Colonic mucosa (tissue), 4 donors: ENCODE measurements at regions not wholly inside any gene's neighbourhood (a gene's known extent, or its start where the extent isn't known, plus 50 kb on each side); places are given as distances from the start of the nearest gene placed in this dataset.

ENCODE experiments used
- DNase-seq: peaks from one replicate; pipeline ENCODE4 v3.0.0-alpha.2; 2020
- H3K27ac ChIP-seq: fragments of 200-600 bp; one replicate; pipeline ENCODE4 v1.8.0; 2021
- H3K27me3 ChIP-seq: fragments of 200-600 bp; one replicate; pipeline ENCODE4 v1.8.0; 2021
- H3K36me3 ChIP-seq: fragments of 200-600 bp; one replicate; pipeline ENCODE4 v1.8.0; 2021
- H3K4me1 ChIP-seq: fragments of 200-600 bp; one replicate; pipeline ENCODE4 v1.8.0; 2021; ENCODE audit warnings: mild to moderate bottlenecking
- H3K4me3 ChIP-seq: fragments of 200-600 bp; one replicate; pipeline ENCODE4 v1.8.0; 2021
- H3K9ac ChIP-seq, 2 donors: one replicate each; pipeline ENCODE4 v1.7.0; 2013; ENCODE audit warnings: control low read depth in 2 of 2, low read depth in 2 of 2, low read length in 2 of 2
- H3K9me3 ChIP-seq: fragments of 200-600 bp; one replicate; pipeline ENCODE4 v1.8.0; 2021
- CTCF ChIP-seq: fragments of 200-600 bp; IDR thresholded peaks from one replicate; pipeline ENCODE4 v1.8.0; 2022; ENCODE audit warnings: antibody characterized with exemption, mild to moderate bottlenecking
- intact Hi-C: fragments of 100-400 bp; cut with DNase I; formaldehyde crosslinking; loops from one replicate; pipeline ENCODE4 v1.14.1; 2022
- donor health status: healthy.
- donor health status: DM: no; HTN: no; CAD: no.
- donor health status: DM: no; HTN: no; CAD: no.

GRCh38 chr11:25990406-25990805 lies 341.5 kb upstream of the ANO3 start:
- Histone ChIP-seq H3K36me3 (no peaks in the 10 kb centered on the region), H3K9me3 (no peaks in the 10 kb centered on the region)
- intact Hi-C loops: no loop called here

GRCh38 chr11:25991476-25991875 lies 340.5 kb upstream of the ANO3 start:
- intact Hi-C loops: no loop called here
- Histone ChIP-seq H3K9me3 (no peaks in the 10 kb centered on the region), H3K4me1 (no peaks in the 10 kb centered on the region), H3K36me3 (no peaks in the 10 kb centered on the region), H3K27ac (no peak overlapping the region), H3K4me3 (no peak overlapping the region), H3K27me3 (no peaks in the 10 kb centered on the region), H3K9ac (no peak overlapping the region)
- TF ChIP-seq CTCF: no peak
- DNase-seq: no peak

More at GRCh38 chr11:25990406-25990805, 341.5 kb upstream of the ANO3 start:
- Histone ChIP-seq H3K4me3 (no peak overlapping the region), H3K27ac (no peak overlapping the region), H3K27me3 (no peaks in the 10 kb centered on the region), H3K4me1 (no peaks in the 10 kb centered on the region), H3K9ac (no peak overlapping the region)
- TF ChIP-seq CTCF: no peak
- no peak for DNase-seq

GRCh38 chr11:25992294-25992693 lies 339.6 kb upstream of the ANO3 start:
- no peak for DNase-seq
- TF ChIP-seq CTCF: no peak
- no peaks in the 10 kb centered on the region for H3K36me3 ChIP-seq
- H3K4me3 ChIP-seq: no peak overlapping the region
- H3K9me3 ChIP-seq: no peaks in the 10 kb centered on the region
- H3K9ac ChIP-seq: no peak overlapping the region
- intact Hi-C loops: no loop called here
- H3K4me1 ChIP-seq: no peaks in the 10 kb centered on the region
- H3K27me3 ChIP-seq: no peaks in the 10 kb centered on the region
- no peak overlapping the region for H3K27ac ChIP-seq

- Histone ChIP-seq H3K27ac (no peak overlapping the region), H3K4me3 (no peak overlapping the region), H3K27me3 (no peaks in the 10 kb centered on the region), H3K9me3 (no peaks in the 10 kb centered on the region), H3K36me3 (no peaks in the 10 kb centered on the region), H3K9ac (no peak overlapping the region), H3K4me1 (no peaks in the 10 kb centered on the region)
- no peak for DNase-seq
- intact Hi-C loops: no loop called here
- TF ChIP-seq CTCF: no peak
Measured at GRCh38 chr11:25993016-25993415, 338.9 kb upstream of the ANO3 start.

- TF ChIP-seq CTCF: no peak
- Histone ChIP-seq H3K36me3 (no peaks in the 10 kb centered on the region), H3K27ac (no peak overlapping the region), H3K4me1 (no peaks in the 10 kb centered on the region), H3K4me3 (no peak overlapping the region), H3K27me3 (no peaks in the 10 kb centered on the region), H3K9me3 (no peaks in the 10 kb centered on the region), H3K9ac (no peak overlapping the region)
- no peak for DNase-seq
- intact Hi-C loops: no loop called here
Measured at GRCh38 chr11:26011474-26011873, 320.5 kb upstream of the ANO3 start.
